VCaP (cell line): ENCODE measurements at regions not wholly inside any gene's neighbourhood (a gene's known extent, or its start where the extent isn't known, plus 50 kb on each side); places are given as distances from the start of the nearest gene placed in this dataset.

Experiments used
- H3K27ac ChIP-seq: fragments of 450-650 bp; 2 replicates; pipeline ENCODE4 v1.5.1; 2017
- TF ChIP-seq, protein P1 (sequence below): fragments of 450-650 bp; conservative IDR thresholded peaks from 2 replicates; pipeline ENCODE4 v1.5.1; 2017; ENCODE audit warnings: mild to moderate bottlenecking, moderate library complexity

DNA sequence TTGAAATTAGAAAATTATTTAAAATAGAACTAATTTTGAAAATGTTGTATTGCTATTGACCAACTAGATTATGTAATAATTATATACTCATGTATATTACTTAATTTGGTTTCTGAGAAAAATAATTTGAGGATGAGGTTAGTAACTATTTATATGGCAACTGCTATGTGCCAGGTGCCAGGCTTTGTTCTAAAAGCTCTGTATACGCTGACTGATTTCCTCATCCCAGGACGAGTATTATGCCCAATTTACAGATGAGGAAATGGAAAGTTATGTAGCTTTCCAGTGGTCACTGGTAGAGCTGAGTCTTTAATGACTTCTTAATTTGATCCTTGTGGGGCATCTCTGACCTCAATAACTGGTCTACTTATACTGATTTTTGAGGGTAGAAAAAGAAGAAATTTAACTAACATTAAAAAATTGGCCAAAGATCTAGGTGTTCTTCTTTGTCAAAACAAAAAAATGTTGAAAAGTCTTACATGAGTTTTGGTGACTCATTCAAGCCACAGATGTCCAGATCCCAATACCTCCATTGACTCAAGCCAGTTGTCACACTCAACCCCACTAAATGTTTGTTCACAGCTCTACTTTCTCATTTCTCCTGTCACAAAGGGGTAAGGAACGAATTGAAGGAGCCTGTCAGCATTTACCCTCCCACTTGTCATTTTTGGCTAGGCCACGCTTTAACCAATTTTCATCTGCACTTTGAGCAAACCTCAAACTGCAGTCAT, 228.1 kb upstream of the MEF2C start:
- TF ChIP-seq, protein P1, sequence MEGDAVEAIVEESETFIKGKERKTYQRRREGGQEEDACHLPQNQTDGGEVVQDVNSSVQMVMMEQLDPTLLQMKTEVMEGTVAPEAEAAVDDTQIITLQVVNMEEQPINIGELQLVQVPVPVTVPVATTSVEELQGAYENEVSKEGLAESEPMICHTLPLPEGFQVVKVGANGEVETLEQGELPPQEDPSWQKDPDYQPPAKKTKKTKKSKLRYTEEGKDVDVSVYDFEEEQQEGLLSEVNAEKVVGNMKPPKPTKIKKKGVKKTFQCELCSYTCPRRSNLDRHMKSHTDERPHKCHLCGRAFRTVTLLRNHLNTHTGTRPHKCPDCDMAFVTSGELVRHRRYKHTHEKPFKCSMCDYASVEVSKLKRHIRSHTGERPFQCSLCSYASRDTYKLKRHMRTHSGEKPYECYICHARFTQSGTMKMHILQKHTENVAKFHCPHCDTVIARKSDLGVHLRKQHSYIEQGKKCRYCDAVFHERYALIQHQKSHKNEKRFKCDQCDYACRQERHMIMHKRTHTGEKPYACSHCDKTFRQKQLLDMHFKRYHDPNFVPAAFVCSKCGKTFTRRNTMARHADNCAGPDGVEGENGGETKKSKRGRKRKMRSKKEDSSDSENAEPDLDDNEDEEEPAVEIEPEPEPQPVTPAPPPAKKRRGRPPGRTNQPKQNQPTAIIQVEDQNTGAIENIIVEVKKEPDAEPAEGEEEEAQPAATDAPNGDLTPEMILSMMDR, result no peak
- H3K27ac ChIP-seq, result no peak overlapping the region

DNA sequence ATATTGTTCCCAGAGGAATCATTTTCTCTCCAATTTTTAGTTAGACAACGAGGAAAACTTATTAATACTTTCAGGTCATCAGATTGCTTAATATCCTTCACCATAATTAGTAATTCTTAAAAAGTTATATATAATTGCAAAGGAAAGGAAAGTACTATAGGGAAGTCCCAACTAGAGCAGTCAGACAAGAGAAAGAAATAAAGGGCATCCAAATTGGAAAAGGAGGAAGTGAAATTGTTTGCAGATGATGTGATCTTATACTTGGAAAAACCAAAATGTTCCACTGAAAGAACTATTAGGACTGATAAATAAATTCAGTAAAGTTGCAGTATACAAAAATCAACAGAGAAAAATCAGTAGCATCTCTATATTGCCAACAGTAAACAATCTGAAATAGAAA, 223.5 kb upstream of the MEF2C start:
- TF ChIP-seq, protein P1, result no peak
- no peak overlapping the region for H3K27ac ChIP-seq

DNA sequence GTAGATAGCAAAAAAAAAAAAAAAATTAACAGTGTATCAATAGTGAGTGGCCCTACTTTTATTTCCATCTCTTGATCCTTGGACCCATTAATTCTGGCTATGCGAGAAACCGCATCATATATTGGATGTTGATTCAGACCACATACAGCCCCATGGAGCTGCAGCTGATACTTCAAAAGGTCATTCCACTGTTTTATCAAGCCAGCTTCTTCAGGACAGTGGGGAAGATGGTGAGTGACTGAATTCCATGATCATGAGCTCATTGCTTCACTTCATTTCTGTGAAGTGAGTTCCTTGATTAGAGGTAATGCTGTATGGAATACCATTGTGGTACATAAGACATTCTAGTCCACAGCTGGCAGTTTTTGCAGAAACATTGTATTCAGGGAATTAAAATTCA, 222.9 kb upstream of the MEF2C start:
- no peak overlapping the region for H3K27ac ChIP-seq
- TF ChIP-seq, protein P1, result no peak

DNA sequence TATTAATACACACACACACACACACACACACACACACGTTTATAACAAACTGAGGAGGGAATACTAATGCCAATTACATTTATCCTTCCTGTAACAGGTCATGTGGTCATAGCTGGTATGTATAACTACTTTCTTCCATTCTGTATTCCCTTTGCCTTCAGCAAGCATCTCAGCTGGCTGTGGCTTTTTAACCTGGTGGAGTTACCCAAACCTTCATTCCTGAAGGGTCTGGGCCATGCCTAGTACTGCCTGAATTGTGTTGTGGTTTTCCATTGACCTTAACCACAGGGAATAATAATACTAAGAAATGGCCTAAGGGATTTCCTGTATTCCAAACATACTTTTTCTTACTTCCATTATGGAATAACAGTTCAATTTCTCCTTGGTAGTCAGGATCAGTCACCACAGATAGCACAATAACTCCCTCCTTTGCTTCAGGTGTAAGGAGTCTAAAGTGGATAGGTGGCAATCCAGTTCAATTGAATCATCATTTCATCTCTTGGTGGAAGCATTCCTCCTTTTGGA, 222.2 kb upstream of the MEF2C start:
- TF ChIP-seq, protein P1, result no peak
- no peak overlapping the region for H3K27ac ChIP-seq

DNA sequence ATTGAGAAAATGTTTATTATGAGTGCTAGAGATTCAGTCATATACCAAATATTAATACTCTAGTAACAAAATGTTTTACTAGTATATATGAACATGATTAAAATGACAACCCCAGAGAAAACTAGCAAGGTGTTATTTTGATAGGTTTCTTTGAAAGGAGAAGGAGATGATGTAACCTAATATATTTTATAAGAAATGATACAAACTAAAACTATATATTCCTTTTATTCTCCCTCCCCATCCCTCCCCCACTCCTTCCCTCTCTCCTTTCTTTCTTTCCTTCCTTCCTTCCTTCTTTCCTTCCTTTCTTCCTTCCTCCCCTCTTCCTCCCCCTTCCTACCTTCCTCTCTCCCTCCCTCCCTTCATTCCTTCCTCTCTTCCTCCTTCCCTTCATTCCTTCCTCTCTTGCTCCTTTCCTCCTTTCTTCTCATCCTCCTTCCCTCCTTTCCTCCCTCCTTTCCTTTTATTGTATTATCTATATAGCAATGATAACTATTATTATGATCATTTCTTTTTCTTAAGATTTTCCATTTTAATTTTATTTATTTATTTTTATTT, 215.3 kb upstream of the MEF2C start:
- TF ChIP-seq, protein P1, result no peak
- H3K27ac ChIP-seq, result no peak overlapping the region

DNA sequence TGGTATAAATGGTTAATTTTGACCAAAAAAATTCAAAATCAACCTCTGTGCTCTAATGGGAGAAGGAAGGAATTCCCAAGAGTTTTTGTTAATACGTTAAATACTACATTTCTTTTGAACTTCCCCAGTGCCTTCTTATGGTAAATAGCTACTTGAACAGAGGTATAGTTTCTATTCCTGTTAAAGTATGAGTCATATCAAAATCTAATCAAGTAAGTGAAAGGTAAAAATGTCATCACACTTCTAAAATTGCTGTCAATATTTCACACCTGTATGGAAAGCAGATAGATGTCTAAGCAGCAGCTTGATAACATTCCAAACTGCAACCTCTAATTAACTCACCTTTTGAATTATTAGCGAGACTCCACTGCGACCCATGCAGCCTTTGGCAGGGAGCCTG, 214.1 kb upstream of the MEF2C start:
- TF ChIP-seq, protein P1, result no peak
- no peak overlapping the region for H3K27ac ChIP-seq

DNA sequence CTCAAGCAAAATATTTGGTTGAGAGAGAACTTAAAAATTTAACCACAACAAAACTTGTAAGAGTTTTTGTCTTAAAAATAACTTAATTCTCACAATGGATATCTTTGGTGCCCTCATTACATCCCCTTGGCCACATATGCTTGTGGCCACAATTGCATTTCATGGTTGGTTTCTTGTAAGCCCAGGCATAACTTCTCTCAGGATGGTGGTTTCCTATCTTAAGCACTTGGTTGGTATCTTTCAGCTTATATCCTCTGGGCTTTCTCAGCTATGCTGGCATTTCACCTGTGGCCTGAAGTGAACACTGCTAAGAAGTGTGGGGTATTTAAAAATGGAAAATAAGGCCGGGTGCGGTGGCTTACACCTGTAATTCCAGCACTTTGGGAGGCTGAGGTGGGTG, 212.4 kb upstream of the MEF2C start:
- TF ChIP-seq, protein P1, result no peak
- no peak overlapping the region for H3K27ac ChIP-seq
